IPS-20b (cell line): ENCODE measurements at regions not wholly inside any gene's neighbourhood (a gene's known extent, or its start where the extent isn't known, plus 50 kb on each side); places are given as distances from the start of the nearest gene placed in this dataset.

Experiments used
- H3K27ac ChIP-seq: one replicate; pipeline ENCODE4 v1.5.1; 2013; ENCODE audit warnings: low read length
- H3K27me3 ChIP-seq: 2 replicates; pipeline ENCODE4 v1.6.1; 2013; ENCODE audit warnings: mild to moderate bottlenecking, low read length, inconsistent platforms; ENCODE audit not compliant: insufficient read depth
- H3K36me3 ChIP-seq: 2 replicates; pipeline ENCODE4 v1.6.1; 2013; ENCODE audit warnings: low read depth, mild to moderate bottlenecking, inconsistent platforms, low read length, moderate library complexity; ENCODE audit not compliant: insufficient read depth
- H3K4me1 ChIP-seq: 2 replicates; pipeline ENCODE4 v1.6.1; 2013; ENCODE audit warnings: mild to moderate bottlenecking, control low read depth, inconsistent platforms, low read length, moderate library complexity; ENCODE audit not compliant: insufficient read depth
- H3K4me3 ChIP-seq: 2 replicates; pipeline ENCODE4 v1.5.1; 2013; ENCODE audit warnings: mild to moderate bottlenecking, low read length, inconsistent platforms
- H3K9ac ChIP-seq: 2 replicates; pipeline ENCODE4 v1.6.1; 2013; ENCODE audit warnings: low read depth, mild to moderate bottlenecking, inconsistent platforms, low read length, moderate library complexity
- H3K9me3 ChIP-seq: 2 replicates; pipeline ENCODE4 v1.6.1; 2013; ENCODE audit warnings: mild to moderate bottlenecking, low read depth, low read length, inconsistent platforms; ENCODE audit not compliant: insufficient read depth

DNA sequence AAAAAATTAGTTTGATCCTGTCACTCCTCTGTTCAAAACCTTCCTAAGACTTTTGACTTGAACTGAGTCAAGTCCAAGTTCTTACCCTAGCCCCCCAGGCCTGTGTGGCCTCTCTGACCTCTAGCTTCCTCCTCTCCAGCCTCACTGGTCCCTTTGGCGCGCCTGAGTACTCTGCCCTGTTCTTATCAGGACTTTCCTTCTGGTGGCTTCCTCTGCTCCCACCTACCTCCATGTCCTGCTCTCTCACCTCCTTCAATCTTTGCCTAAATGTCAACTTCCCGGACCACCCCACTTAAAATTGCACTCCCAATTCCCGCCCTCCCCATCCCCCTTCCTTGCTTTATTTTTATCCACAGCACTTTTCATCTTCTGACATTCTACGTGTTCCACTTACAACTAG lies 526.1 kb upstream of the KLF4 start:
- H3K27me3 ChIP-seq, result no peaks in the 10 kb centered on the region
- no peaks in the 10 kb centered on the region for H3K9me3 ChIP-seq
- H3K27ac ChIP-seq, result no peak overlapping the region
- no peaks in the 10 kb centered on the region for H3K36me3 ChIP-seq
- no peak overlapping the region for H3K4me3 ChIP-seq
- H3K4me1 ChIP-seq, result peaks cover 7% of the 10 kb centered on the region; the same call in 1 of the 2 replicates
- H3K9ac ChIP-seq, result no peak overlapping the region

DNA sequence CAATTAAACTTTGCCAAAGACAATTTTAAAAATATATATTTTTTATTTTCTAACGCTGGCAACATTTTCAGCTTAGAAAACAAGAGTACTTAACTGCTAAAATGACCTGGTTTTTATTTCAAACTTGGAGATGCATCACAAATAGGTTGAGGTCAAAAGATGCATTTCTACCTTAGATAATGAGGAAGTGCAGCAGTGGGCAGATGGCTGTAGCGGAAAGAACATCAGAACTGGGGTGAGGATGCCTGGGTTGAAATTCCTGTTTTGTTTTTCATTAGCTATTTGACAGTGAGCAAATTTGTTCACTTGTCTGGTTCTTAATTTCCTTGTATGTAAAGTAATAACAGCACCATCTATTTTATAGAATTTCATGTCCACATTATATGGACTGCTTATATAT lies 524.8 kb upstream of the KLF4 start:
- no peaks in the 10 kb centered on the region for H3K27me3 ChIP-seq
- H3K4me1 ChIP-seq, result peaks cover 3% of the 10 kb centered on the region; the same call in 1 of the 2 replicates

DNA sequence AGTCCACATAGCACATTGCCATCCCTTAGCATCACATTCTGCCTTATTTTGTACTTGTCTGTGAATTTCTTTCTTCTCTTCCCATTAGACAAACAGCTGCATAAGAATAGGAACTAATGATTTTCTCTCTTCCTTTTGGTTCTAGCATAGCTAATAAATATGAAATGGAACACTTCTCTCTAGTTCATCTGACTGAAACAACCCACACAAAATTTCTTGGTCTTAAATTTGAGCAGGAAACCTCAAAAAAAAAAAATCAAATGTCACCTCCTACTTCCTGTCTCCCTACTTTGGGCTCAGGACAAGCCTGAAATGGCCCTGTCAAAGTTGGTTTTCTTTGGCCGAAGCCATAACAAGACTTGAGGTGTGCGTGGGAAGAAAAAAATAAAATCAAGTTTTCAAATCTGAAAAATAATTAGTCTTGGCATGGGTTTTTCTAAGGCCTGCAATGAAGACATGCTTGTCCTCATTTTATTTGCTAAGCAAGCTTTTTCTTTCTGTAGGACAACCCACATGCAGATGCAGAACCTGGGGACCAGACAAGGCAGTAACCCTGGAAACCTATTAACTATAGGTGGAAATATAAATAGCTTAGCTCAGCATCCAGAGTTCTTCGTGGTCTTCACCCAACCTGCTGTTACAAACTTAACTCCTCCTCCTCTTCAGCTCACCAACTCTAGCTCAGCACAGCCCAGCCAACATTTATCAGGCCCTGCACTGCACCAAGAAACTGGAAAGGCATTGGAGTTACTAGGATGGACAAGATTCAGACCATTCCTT lies 523.5 kb upstream of the KLF4 start:
- no peaks in the 10 kb centered on the region for H3K36me3 ChIP-seq
- no peak overlapping the region for H3K4me3 ChIP-seq
- peaks cover 3% of the 10 kb centered on the region; the same call in 1 of the 2 replicates for H3K4me1 ChIP-seq
- no peak overlapping the region for H3K27ac ChIP-seq
- no peaks in the 10 kb centered on the region for H3K9me3 ChIP-seq
- no peaks in the 10 kb centered on the region for H3K27me3 ChIP-seq
- H3K9ac ChIP-seq, result no peak overlapping the region

More for the DNA sequence above, 524.8 kb upstream of the KLF4 start:
- H3K9me3 ChIP-seq, result no peaks in the 10 kb centered on the region
- H3K27ac ChIP-seq, result no peak overlapping the region
- H3K36me3 ChIP-seq, result no peaks in the 10 kb centered on the region
- H3K9ac ChIP-seq, result no peak overlapping the region
- no peak overlapping the region for H3K4me3 ChIP-seq

DNA sequence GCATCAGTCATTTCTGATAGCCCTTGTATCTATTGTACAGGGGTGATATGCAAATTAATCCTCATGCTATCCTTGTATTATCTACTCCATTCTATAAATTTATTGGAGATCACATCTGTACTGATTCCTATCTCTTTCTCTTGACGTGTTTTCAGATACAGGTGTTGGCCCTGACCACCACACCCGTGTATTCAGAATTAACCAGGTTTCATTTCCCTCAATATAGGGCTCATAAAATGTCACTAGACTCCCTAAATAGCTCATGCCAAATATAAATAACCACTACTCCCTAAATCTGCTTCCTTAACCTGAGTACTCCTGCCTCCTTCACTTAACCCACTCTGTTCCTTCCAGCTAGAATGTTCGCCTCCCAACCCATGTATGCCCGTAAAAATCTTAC lies 522.8 kb upstream of the KLF4 start:
- Histone ChIP-seq H3K4me1 (peaks cover 2% of the 10 kb centered on the region; the same call in 1 of the 2 replicates), H3K9me3 (no peaks in the 10 kb centered on the region), H3K9ac (no peak overlapping the region), H3K27ac (no peak overlapping the region), H3K4me3 (no peak overlapping the region), H3K36me3 (no peaks in the 10 kb centered on the region), H3K27me3 (no peaks in the 10 kb centered on the region)

DNA sequence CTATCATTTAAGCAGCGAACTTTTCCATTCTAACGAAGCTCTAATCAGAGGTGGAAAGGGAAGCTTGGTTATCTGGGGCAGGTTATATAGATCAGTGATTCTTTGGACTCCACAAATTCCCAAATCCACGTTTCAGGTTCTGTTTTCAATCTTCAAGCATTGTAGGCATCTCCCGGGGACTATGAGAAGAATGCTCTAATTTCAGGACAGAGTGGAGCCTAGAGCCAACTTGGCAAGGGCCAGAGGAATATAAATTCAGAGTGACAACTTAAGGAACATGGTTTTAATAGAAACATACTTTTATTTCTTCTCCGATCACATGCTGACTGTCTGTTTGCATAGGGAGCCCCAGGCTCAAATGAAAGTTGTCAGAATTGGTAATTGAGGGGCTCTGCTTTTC lies 514.0 kb upstream of the KLF4 start:
- Histone ChIP-seq H3K27me3 (no peaks in the 10 kb centered on the region), H3K9me3 (no peaks in the 10 kb centered on the region), H3K9ac (no peak overlapping the region), H3K4me1 (no peaks in the 10 kb centered on the region), H3K27ac (no peak overlapping the region), H3K36me3 (no peaks in the 10 kb centered on the region), H3K4me3 (no peak overlapping the region)

DNA sequence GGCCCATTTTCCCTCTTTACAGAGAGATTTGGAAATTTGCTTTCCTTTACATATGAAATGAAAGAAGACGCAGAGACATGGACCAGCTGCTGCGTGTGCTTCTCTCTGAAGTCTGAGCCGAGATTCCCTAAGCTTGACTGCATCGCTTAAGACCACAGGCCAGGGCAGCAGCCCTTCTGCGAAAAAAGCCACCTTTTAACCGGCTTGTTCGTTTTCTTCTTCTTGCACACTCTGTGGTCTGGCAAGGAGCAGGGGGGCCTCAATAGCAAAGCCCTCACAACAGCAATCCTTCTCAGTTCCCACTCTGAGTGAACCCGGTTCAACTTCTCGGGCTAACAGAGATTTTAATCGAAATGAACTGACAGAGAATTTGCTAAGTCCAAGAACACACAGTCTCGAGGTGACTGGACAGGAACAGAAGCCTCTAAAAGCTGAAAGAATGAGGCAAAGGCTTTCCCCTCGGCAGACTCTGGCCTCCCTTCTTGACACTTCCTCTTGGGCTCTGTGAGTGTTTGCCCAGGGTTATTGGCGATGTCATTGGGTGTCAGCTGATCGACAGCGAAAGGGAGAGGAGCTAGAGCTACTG lies 512.9 kb upstream of the KLF4 start:
- Histone ChIP-seq H3K4me3 (no peak overlapping the region), H3K4me1 (no peaks in the 10 kb centered on the region), H3K27me3 (no peaks in the 10 kb centered on the region), H3K9me3 (no peaks in the 10 kb centered on the region), H3K27ac (no peak overlapping the region), H3K36me3 (no peaks in the 10 kb centered on the region), H3K9ac (no peak overlapping the region)

DNA sequence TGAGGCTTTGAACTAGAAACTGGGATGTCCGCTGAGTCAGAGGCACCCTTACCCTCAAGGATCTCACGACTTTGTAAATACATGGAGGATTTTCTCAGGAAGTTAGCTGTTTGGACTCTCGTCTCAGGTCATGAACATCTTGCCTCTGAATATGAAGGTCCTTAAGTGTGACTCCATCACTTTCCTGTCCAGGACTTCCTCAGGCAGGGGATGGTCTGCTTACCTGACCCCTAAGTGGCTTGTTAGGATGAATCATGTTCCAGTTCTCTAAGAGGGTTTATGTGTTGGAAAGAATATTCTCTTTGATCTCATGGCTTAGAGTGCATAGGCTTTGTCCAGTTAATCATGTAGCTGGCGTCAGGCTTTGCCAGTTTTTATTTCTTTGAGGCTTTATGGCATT lies 511.7 kb upstream of the KLF4 start:
- no peaks in the 10 kb centered on the region for H3K9me3 ChIP-seq

DNA sequence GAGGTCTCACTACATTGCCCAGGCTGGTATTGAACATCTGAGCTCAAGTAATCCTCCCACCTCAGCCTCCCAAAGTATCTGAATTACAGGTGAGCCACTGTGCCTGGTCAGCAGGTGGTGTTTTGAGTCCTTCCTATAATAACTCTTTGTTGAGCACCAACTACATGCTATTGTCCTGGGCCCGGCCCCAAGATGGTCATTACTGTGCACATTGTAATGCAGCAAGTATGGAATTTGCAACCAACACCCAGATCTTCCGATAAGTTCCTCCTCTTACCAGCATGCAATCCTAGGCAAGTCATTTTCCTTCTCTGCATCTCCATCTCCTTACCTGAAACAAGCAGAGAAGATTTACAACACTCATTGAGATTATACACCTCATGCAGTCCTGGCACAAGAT lies 510.3 kb upstream of the KLF4 start:
- no peak overlapping the region for H3K9ac ChIP-seq
- H3K27ac ChIP-seq, result no peak overlapping the region
- no peaks in the 10 kb centered on the region for H3K27me3 ChIP-seq
- H3K4me1 ChIP-seq, result no peaks in the 10 kb centered on the region
- no peaks in the 10 kb centered on the region for H3K9me3 ChIP-seq
- H3K4me3 ChIP-seq, result no peak overlapping the region
- no peaks in the 10 kb centered on the region for H3K36me3 ChIP-seq

More for the DNA sequence above, 511.7 kb upstream of the KLF4 start:
- Histone ChIP-seq H3K4me1 (no peaks in the 10 kb centered on the region), H3K9ac (no peak overlapping the region), H3K36me3 (no peaks in the 10 kb centered on the region), H3K27ac (no peak overlapping the region), H3K27me3 (no peaks in the 10 kb centered on the region), H3K4me3 (no peak overlapping the region)

DNA sequence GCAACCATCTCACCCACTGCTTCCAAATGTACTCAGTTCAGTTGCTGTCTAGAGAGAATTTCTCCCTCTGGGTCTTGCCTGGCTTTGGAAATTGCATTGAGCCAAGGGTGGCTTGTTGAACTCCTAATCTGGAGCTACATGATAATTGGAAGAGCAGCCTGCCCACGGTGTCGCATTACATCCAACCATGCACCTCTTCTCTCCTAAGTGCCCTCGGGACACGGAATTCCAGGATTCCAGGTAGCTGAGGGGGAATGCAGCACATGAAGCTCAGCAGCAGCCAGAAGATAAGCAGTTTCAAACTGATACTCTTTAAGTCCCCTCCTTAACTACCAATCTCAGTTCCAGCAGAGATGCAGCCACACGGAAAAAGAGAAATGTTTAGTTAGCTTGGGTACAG lies 509.4 kb upstream of the KLF4 start:
- H3K4me3 ChIP-seq, result no peak overlapping the region
- H3K36me3 ChIP-seq, result no peaks in the 10 kb centered on the region
- H3K4me1 ChIP-seq, result no peaks in the 10 kb centered on the region
- H3K9me3 ChIP-seq, result no peaks in the 10 kb centered on the region
- H3K27ac ChIP-seq, result no peak overlapping the region
- no peaks in the 10 kb centered on the region for H3K27me3 ChIP-seq
- H3K9ac ChIP-seq, result no peak overlapping the region

DNA sequence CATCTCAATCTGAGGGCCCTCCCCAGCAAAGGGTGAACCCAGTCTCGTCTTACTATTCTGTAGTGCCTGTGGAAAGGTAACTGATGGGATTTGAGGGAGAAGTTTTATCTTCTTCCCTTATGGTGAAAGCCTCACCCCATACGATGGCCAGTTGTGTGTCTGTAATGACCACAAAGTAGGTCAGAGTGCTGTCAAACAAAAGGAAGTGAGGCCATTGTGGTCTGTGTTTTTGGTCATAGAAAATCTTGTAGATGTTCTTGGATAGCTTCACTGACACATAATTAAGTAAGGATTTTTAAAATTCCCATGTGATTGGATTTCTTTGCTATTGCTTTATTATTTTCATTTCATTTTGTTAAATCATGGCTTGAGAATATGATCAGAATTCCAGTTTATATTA lies 505.1 kb upstream of the KLF4 start:
- no peak overlapping the region for H3K4me3 ChIP-seq
- no peaks in the 10 kb centered on the region for H3K27me3 ChIP-seq
- no peaks in the 10 kb centered on the region for H3K36me3 ChIP-seq
- H3K9me3 ChIP-seq, result no peaks in the 10 kb centered on the region
- H3K27ac ChIP-seq, result no peak overlapping the region
- no peak overlapping the region for H3K9ac ChIP-seq
- no peaks in the 10 kb centered on the region for H3K4me1 ChIP-seq

DNA sequence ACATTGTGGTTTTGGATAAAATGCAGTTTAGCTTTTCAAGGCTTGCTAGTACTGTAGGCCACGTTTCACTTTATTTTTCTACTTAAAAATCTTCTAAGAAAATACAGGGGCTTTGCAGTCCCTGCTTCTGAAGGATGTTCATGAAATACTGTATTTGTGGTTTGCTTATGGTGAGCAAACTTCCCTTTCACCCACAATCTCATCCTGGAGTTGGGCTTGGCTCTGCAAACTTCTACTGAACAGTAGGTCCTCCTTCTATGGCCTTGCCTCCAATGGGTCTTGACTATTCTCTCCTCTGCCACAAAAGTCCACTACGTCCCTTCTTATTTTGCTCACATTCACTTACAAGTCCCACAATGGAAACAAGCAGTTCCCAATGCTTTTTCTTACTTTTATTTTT lies 502.7 kb upstream of the KLF4 start:
- Histone ChIP-seq H3K36me3 (no peaks in the 10 kb centered on the region), H3K9ac (no peak overlapping the region), H3K9me3 (no peaks in the 10 kb centered on the region), H3K27me3 (no peaks in the 10 kb centered on the region), H3K4me1 (no peaks in the 10 kb centered on the region), H3K4me3 (no peak overlapping the region), H3K27ac (no peak overlapping the region)

DNA sequence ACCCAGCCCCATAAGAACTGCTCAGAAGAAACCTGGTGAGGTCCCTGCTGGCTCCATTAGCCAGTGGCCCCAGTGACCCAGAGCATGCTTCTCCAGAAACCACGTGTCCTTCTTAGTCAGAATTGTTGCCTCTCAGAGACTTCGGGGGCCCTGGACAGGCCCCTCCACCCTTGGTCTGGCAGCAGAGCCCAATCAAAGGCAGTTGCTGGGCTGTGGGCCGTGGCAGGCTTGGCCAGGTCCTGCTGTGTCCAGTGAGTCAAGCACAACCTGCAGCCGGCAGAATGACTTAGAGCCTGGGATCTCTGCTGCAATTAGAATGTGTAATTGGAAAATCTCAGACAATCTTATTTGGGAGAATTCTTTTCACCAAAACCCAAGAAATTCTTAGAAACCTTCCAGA lies 502.0 kb upstream of the KLF4 start:
- Histone ChIP-seq H3K4me3 (no peak overlapping the region), H3K4me1 (no peaks in the 10 kb centered on the region), H3K36me3 (no peaks in the 10 kb centered on the region), H3K27me3 (no peaks in the 10 kb centered on the region), H3K9me3 (no peaks in the 10 kb centered on the region), H3K27ac (no peak overlapping the region), H3K9ac (no peak overlapping the region)
